ENCODE measurements at regions not wholly inside any gene's neighbourhood (a gene's known extent, or its start where the extent isn't known, plus 50 kb on each side); places are given as distances from the start of the nearest gene placed in this dataset.

- TF ChIP-seq CTCF (IDR thresholded peaks at IDR 0.05) (no peak), POLR2A (IDR thresholded peaks at IDR 0.05) (no peak)
Observed at GRCh38 chr18:22112215-22112614, 57.2 kb upstream of the GATA6 start.
